ENCODE measurements at regions not wholly inside any gene's neighbourhood (a gene's known extent, or its start where the extent isn't known, plus 50 kb on each side); places are given as distances from the start of the nearest gene placed in this dataset.
A peak's percentile ranks its signal among the peaks of the same experiment; 100 is the strongest.
"Not testable (repeated sequence)": the region's sequence is repeated elsewhere in the genome, so short reads cannot be mapped to it uniquely, and the experiment has no call there.

- ATAC-seq; H3K4me1 Mint-ChIP-seq; H3K27me3 Mint-ChIP-seq; CTCF ChIA-PET; H3K27ac Mint-ChIP-seq; POLR2A ChIA-PET; H3K4me3 Mint-ChIP-seq; intact Hi-C loops (cut with DNase I, micrococcal nuclease); H3K36me3 Mint-ChIP-seq (ENCODE audit: low read depth); DNase-seq; H3K9me3 Mint-ChIP-seq (ENCODE audit: low read depth): not testable (repeated sequence)
Measured at GRCh38 chr16:29326164-29327125, 80.1 kb downstream of the NPIPB11 start.

- H3K36me3 Mint-ChIP-seq (ENCODE audit: low read depth); H3K4me3 Mint-ChIP-seq; intact Hi-C loops (cut with DNase I, micrococcal nuclease); H3K27me3 Mint-ChIP-seq; H3K27ac Mint-ChIP-seq; CTCF ChIA-PET; DNase-seq; POLR2A ChIA-PET; H3K9me3 Mint-ChIP-seq (ENCODE audit: low read depth); ATAC-seq; H3K4me1 Mint-ChIP-seq: not testable (repeated sequence)
Measured at GRCh38 chr16:29323725-29324124, 82.8 kb downstream of the NPIPB11 start.

GRCh38 chr16:29321585-29321984 lies 84.9 kb downstream of the NPIPB11 start:
- Mint-ChIP-seq H3K9me3 (ENCODE audit: low read depth) (no peaks in the 10 kb centered on the region), H3K27ac (no peak overlapping the region), H3K36me3 (ENCODE audit: low read depth) (no peaks in the 10 kb centered on the region), H3K4me3 (no peak overlapping the region), H3K27me3 (no peaks in the 10 kb centered on the region), H3K4me1 (peaks cover 7% of the 10 kb centered on the region)
- DNase-seq (no peak), ATAC-seq (no peak)
- POLR2A ChIA-PET = no interaction called here
- CTCF ChIA-PET = no interaction called here
- intact Hi-C loops (cut with DNase I, micrococcal nuclease) = no loop called here

GRCh38 chr16:29321000-29321393 lies 85.5 kb downstream of the NPIPB11 start:
- H3K27me3 Mint-ChIP-seq = no peaks in the 10 kb centered on the region
- H3K4me3 Mint-ChIP-seq = no peak overlapping the region
- no peak overlapping the region for H3K27ac Mint-ChIP-seq
- ATAC-seq (no peak), DNase-seq (no peak)
- H3K4me1 Mint-ChIP-seq = peaks cover 7% of the 10 kb centered on the region
- CTCF ChIA-PET = interaction anchor here (0.8 kb wide), 1 partner anchor 206 kb away, joined by 3 read pairs; no protein-coding TSS in a partner anchor
- POLR2A ChIA-PET = no interaction called here
- no peaks in the 10 kb centered on the region for H3K36me3 Mint-ChIP-seq (ENCODE audit: low read depth)
- H3K9me3 Mint-ChIP-seq (ENCODE audit: low read depth) = no peaks in the 10 kb centered on the region
- intact Hi-C loops (cut with DNase I, micrococcal nuclease) = no loop called here

GRCh38 chr16:29320274-29320999 lies 86.1 kb downstream of the NPIPB11 start:
- Mint-ChIP-seq H3K36me3 (ENCODE audit: low read depth) (no peaks in the 10 kb centered on the region), H3K4me1 (peaks cover 7% of the 10 kb centered on the region), H3K27me3 (no peaks in the 10 kb centered on the region), H3K4me3 (no peak overlapping the region), H3K27ac (no peak overlapping the region), H3K9me3 (ENCODE audit: low read depth) (no peaks in the 10 kb centered on the region)
- POLR2A ChIA-PET = no interaction called here
- intact Hi-C loops (cut with DNase I, micrococcal nuclease) = no loop called here
- DNase-seq (no peak), ATAC-seq (no peak)
- CTCF ChIA-PET = interaction anchor here (0.8 kb wide), 1 partner anchor 206 kb away, joined by 3 read pairs; no protein-coding TSS in a partner anchor

- H3K36me3 Mint-ChIP-seq (ENCODE audit: low read depth) = no peaks in the 10 kb centered on the region
- CTCF ChIA-PET = no interaction called here
- ATAC-seq = no peak
- DNase-seq = no peak
- POLR2A ChIA-PET = no interaction called here
- peaks cover 7% of the 10 kb centered on the region for H3K4me1 Mint-ChIP-seq
- no peaks in the 10 kb centered on the region for H3K9me3 Mint-ChIP-seq (ENCODE audit: low read depth)
- no peak overlapping the region for H3K27ac Mint-ChIP-seq
- intact Hi-C loops (cut with DNase I, micrococcal nuclease) = no loop called here
- H3K27me3 Mint-ChIP-seq = no peaks in the 10 kb centered on the region
- no peak overlapping the region for H3K4me3 Mint-ChIP-seq
Measured at GRCh38 chr16:29319726-29320125, 86.8 kb downstream of the NPIPB11 start.

GRCh38 chr16:29318561-29318968 lies 87.9 kb downstream of the NPIPB11 start:
- H3K4me3 Mint-ChIP-seq; H3K36me3 Mint-ChIP-seq (ENCODE audit: low read depth); H3K4me1 Mint-ChIP-seq; H3K27me3 Mint-ChIP-seq; H3K27ac Mint-ChIP-seq; H3K9me3 Mint-ChIP-seq (ENCODE audit: low read depth); CTCF ChIA-PET; POLR2A ChIA-PET; intact Hi-C loops (cut with DNase I, micrococcal nuclease): not testable (repeated sequence)
- DNase-seq (peak; percentile 41), ATAC-seq (peak; percentile 58)

- ATAC-seq = no peak
- Mint-ChIP-seq H3K4me3 (no peak overlapping the region), H3K27me3 (no peaks in the 10 kb centered on the region), H3K27ac (no peak overlapping the region), H3K36me3 (ENCODE audit: low read depth) (no peaks in the 10 kb centered on the region), H3K4me1 (peaks cover 3% of the 10 kb centered on the region), H3K9me3 (ENCODE audit: low read depth) (no peaks in the 10 kb centered on the region)
- ChIA-PET POLR2A (no interaction called here), CTCF (no interaction called here)
- no peak for DNase-seq
- intact Hi-C loops (cut with DNase I, micrococcal nuclease) = no loop called here
Measured at GRCh38 chr16:29318037-29318436, 88.5 kb downstream of the NPIPB11 start.

- H3K4me3 Mint-ChIP-seq = no peak overlapping the region
- H3K36me3 Mint-ChIP-seq (ENCODE audit: low read depth) = no peaks in the 10 kb centered on the region
- DNase-seq (no peak), ATAC-seq (no peak)
- peaks cover 3% of the 10 kb centered on the region for H3K4me1 Mint-ChIP-seq
- no peaks in the 10 kb centered on the region for H3K27me3 Mint-ChIP-seq
- CTCF ChIA-PET = no interaction called here
- intact Hi-C loops (cut with DNase I, micrococcal nuclease) = no loop called here
- H3K27ac Mint-ChIP-seq = no peak overlapping the region
- POLR2A ChIA-PET = no interaction called here
- H3K9me3 Mint-ChIP-seq (ENCODE audit: low read depth) = no peaks in the 10 kb centered on the region
Measured at GRCh38 chr16:29317269-29317668, 89.2 kb downstream of the NPIPB11 start.

- ChIA-PET POLR2A (no interaction called here), CTCF (no interaction called here)
- Mint-ChIP-seq H3K36me3 (ENCODE audit: low read depth) (no peaks in the 10 kb centered on the region), H3K4me1 (peaks cover 3% of the 10 kb centered on the region), H3K27me3 (no peaks in the 10 kb centered on the region), H3K27ac (no peak overlapping the region), H3K4me3 (no peak overlapping the region), H3K9me3 (ENCODE audit: low read depth) (no peaks in the 10 kb centered on the region)
- DNase-seq = no peak
- intact Hi-C loops (cut with DNase I, micrococcal nuclease) = no loop called here
- ATAC-seq = no peak
Measured at GRCh38 chr16:29316761-29317183, 89.7 kb downstream of the NPIPB11 start.

GRCh38 chr16:29315916-29316517 lies 90.5 kb downstream of the NPIPB11 start:
- DNase-seq (no peak), ATAC-seq (no peak)
- intact Hi-C loops (cut with DNase I, micrococcal nuclease) = no loop called here
- H3K4me1 Mint-ChIP-seq = peaks cover 3% of the 10 kb centered on the region
- CTCF ChIA-PET = no interaction called here
- no peaks in the 10 kb centered on the region for H3K27me3 Mint-ChIP-seq
- POLR2A ChIA-PET = no interaction called here
- H3K27ac Mint-ChIP-seq = no peak overlapping the region
- no peak overlapping the region for H3K4me3 Mint-ChIP-seq
- H3K9me3 Mint-ChIP-seq (ENCODE audit: low read depth) = no peaks in the 10 kb centered on the region
- no peaks in the 10 kb centered on the region for H3K36me3 Mint-ChIP-seq (ENCODE audit: low read depth)

GRCh38 chr16:29315046-29315445 lies 91.5 kb downstream of the NPIPB11 start:
- peaks cover 3% of the 10 kb centered on the region for H3K4me1 Mint-ChIP-seq
- intact Hi-C loops (cut with DNase I, micrococcal nuclease) = no loop called here
- ATAC-seq (no peak), DNase-seq (no peak)
- no peaks in the 10 kb centered on the region for H3K9me3 Mint-ChIP-seq (ENCODE audit: low read depth)
- no peak overlapping the region for H3K4me3 Mint-ChIP-seq
- no peaks in the 10 kb centered on the region for H3K36me3 Mint-ChIP-seq (ENCODE audit: low read depth)
- CTCF ChIA-PET = no interaction called here
- no peaks in the 10 kb centered on the region for H3K27me3 Mint-ChIP-seq
- H3K27ac Mint-ChIP-seq = no peak overlapping the region
- POLR2A ChIA-PET = no interaction called here

All from activated CD4-positive, alpha-beta T cell treated with anti-CD3 and anti-CD28 coated beads for 36 hours (primary cell).